NCI-H187 treated with DMSO at 0.1 percent for 48 hours (cell line): ENCODE measurements at regions not wholly inside any gene's neighbourhood (a gene's known extent, or its start where the extent isn't known, plus 50 kb on each side); places are given as distances from the start of the nearest gene placed in this dataset.
A peak's percentile ranks its signal among the peaks of the same experiment; 100 is the strongest.
"Not testable (repeated sequence)": the region's sequence is repeated elsewhere in the genome, so short reads cannot be mapped to it uniquely, and the experiment has no call there.

Source experiments
- DNase-seq: peaks from one replicate; lab custom pipeline; 2025; lab: John Stamatoyannopoulos, UW

DNA sequence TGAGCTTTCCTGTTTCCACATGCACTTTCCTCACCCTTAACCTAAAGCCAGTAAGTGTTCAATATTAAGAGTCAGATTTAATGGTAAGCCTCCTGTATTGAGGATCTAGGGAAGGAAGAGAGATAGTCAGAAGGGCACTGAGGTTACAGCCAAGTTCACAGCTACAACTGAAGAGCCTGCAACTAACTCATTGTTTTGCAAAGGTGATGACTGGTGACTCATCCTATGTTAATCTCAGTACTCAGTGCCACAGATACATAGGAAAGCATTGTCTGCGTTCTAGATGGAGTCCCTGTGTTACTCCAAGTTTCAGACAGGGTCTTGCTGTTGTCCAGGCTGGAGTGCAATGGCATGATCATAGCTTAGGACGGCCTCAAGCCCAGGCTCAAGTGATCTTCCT lies 157.0 kb upstream of the RBM19 start:
- no peak for DNase-seq

DNA sequence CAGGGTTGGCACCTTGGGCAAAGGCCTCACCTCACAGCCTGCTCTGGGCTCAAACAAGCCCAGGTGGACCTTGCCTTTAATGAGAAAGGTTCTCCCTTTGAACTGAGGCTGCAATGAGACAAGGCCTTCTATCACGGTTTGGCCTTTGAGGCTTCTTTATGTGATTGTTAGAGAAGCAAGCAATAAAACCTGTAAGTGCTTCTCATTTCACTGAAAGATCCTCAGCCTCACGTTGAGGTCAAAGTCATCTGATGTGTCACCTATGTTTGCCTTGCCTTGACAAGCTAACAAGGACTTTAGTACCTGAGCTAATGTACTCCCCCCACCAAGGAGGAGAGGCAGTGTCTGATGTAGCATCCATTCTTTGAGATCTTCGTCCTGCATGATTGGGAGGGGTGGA lies 155.9 kb upstream of the RBM19 start:
- no peak for DNase-seq

GRCh38 chr12:114119316-114119715 lies 153.2 kb upstream of the RBM19 start:
- DNase-seq = no peak

- DNase-seq = no peak
Observed at GRCh38 chr12:114096461-114096860, 130.3 kb upstream of the RBM19 start.

GRCh38 chr12:114093520-114093919 lies 127.4 kb upstream of the RBM19 start:
- DNase-seq = no peak

DNA sequence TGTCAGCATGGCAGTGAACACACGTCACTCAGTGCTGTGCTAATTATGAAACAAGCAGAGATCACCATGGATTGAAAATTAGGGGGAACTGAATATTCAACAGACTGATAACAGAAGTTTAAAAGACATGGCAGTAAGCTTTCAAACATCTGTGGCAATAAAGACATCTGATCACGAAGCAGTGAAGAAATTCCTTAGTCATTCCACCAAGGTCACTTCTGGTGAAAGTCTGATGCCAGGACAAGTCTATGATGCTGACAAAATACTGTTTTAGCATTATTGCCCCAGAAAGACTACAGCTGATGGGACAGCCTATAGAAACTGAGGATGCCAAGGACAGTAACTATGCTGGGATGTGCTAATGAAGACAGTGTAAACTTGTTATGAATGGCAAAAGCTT lies 126.9 kb upstream of the RBM19 start:
- DNase-seq = no peak

DNA sequence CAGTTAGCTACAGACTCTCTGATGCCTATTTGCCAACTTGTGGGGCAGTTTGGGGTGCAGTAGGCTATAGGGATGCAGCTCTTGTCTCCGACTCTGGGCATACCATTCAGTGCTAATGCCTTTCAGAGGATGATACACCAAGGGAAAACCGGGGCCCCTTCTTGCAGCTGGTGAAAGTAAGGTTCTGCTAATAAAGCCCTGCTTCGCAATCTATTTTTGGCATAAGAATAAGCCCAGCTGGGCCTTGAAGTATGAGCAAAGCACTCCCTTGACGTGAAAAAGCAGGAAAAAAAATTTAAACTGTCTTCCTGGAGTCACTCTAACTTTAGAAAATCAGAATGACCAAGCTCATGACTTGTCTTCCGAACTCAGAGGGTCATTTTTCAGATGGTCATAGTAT lies 124.1 kb upstream of the RBM19 start:
- DNase-seq = no peak

DNA sequence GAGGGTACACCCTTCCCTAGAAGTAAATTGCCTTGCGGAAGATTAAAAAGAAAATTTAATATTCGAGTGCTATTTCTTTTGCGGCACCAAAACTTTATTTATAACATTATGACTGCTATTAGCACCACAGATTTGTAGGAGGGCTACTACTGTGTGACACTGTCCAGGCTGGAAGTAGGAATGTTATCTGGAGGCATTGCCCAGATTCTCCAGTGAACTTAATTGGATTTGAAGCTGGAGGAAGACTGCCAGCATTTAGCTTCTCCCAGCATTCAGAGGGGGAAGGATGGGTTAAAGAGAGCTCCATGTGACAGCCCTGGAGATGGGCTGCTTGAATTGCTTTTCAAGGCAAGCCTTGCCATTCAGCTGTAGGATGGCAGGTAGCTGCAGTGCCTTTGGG lies 107.0 kb upstream of the RBM19 start:
- no peak for DNase-seq

GRCh38 chr12:114069507-114069906 lies 103.4 kb upstream of the RBM19 start:
- DNase-seq = no peak

GRCh38 chr12:114064497-114064896 lies 98.4 kb upstream of the RBM19 start:
- DNase-seq = no peak

DNA sequence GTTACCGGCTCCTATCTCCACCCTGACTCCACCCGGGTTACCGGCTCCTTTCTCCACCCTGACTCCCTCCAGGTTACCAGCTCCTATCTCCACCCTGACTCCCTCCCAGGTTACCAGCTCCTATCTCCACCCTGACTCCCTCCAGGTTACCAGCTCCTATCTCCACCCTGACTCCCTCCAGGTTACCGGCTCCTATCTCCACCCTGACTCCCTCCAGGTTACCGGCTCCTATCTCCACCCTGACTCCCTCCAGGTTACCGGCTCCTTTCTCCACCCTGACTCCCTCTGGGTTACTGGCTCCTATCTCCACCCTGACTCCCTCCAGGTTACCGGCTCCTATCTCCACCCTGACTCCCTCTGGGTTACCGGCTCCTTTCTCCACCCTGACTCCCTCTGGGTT lies 97.9 kb upstream of the RBM19 start:
- not testable (repeated sequence) for DNase-seq

DNA sequence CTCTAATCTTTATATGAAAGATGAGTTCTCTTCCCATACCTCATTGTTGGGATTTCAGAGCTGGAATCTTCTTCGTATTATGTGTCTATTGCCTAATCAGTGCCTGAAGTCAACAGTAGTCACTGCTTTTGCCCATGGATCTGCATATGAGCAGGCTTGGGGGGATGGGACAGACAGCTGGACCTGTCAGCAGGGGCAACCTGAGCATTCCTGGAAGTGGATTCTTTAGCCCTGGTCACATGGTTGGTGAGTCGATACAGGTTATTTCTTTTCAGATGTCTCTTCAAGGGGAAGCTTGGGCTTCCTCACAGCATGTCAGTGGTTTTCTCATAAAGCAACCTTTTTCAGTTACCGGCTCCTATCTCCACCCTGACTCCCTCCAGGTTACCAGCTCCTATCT lies 97.3 kb upstream of the RBM19 start:
- no peak for DNase-seq

- DNase-seq = not testable (repeated sequence)
Observed at GRCh38 chr12:114056351-114056750, 90.2 kb upstream of the RBM19 start.

DNA sequence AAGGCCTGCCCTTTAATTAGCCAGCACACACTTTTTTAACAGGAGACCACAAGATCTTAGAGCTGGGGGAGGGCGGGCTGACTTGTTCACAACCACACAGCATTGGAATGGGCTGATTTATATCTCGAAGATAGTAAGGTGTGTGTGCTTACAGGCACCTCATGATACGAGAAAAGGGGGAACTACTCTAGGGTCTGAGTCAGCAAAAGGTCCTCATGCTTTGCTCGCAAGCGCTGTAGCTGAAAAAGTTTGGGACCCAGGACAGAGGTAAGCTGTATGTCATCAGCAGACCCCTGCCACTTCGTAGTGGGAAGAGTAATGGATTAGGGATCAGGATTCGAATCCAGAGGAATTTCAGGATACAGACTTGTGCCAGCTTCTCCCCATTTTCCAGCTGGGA lies 88.9 kb upstream of the RBM19 start:
- no peak for DNase-seq

GRCh38 chr12:114046236-114046998 lies 80.3 kb upstream of the RBM19 start:
- DNase-seq = no peak

DNA sequence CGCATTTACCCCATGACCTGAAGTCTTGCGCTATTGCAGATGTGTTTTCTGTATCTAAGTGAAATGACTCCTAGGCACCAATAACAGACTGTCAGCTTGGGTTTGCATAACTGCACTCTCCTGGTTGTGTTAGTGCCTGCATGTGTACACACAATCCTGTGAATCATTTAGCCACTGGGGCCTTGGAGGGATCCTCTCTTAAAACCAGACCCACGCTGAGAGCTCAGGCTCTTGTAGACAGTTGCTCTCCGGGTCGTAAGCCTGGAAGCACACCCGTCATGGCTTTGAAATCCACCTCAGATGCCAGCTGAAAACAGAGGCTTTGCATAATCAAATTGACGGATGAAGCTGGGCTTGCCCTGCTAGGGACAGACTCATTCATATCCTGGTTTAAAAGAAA lies 79.2 kb upstream of the RBM19 start:
- no peak for DNase-seq

DNA sequence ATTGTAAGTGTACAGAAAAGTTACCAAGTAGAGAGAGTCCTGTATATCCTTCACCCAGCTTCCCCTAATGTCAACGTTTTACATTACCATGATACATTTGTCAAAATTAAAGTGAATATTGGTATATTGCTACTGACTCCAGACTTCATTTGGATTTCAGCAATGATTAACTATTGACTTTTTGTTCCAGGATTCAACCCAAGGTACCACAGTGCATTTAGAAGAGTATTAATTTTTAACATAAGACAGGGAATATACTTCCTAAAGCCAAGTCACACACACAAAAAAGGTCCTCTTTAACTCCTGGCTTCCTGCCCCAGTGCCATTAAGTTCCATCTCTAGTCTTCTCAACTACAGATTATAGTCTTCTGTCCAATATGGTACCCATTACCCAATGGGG lies 75.5 kb upstream of the RBM19 start:
- no peak for DNase-seq

DNA sequence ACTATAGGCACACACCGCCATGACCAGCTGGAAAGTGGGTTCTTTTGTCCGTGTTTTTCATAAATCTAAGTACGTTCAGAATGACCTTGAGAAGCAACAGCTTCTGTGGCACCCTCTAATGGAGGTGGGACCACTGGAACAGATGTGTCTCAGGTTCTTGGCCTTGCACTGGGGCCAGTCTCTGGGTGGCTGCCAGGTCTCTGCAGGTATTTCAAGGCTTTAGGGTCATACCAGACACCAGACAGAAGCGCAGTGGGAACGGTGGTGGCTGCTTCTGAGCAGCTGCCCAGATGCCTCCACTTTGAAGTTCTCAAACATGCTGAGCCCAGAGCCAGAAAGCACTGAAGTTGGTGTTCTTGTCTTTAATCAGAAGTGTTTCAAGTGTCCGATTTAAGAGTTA lies 75.0 kb upstream of the RBM19 start:
- no peak for DNase-seq

- DNase-seq = no peak
Observed at GRCh38 chr12:114038962-114039361, 72.8 kb upstream of the RBM19 start.

GRCh38 chr12:114032801-114033200 lies 66.7 kb upstream of the RBM19 start:
- no peak for DNase-seq

GRCh38 chr12:114030451-114030850 lies 64.3 kb upstream of the RBM19 start:
- DNase-seq = peak; percentile 33

DNA sequence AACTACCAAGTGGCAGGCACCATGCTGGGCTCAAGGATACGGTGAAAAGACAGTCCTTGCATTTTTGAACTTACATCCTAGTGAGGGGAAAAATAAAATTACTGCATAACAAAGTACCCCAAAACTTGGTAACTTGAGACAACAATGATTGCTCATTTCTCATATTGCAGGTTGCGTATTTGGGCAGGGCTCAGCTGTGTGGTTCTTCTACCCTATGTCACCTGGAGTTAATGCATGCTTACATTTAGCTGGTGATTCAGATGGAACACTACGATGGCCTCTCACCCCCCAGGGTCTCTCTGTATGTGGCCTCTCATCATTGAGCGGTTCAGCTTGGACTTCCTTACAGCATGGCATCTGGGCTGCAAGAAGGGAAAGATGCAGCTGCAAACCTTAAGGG lies 60.7 kb upstream of the RBM19 start:
- no peak for DNase-seq

DNA sequence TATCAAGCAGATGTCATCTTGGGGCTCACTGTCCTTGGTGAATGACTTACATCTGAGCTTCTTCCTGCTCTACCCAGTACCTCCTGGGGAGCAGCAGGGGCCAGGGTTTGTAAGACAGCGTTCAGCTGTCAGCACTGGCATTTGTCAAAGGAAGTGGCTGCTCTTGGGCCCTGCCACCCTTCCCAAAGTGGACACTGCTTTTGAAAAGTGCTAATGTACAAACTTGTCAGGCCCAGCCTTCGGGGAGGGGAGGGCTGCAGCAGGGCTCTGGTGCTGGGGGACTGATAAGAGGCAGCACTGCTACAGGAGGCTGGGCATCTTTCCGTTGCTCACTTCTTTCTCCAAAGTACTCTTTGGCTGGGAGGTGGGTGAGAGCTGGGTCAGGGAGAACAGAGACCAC lies 59.8 kb upstream of the RBM19 start:
- DNase-seq = no peak

DNA sequence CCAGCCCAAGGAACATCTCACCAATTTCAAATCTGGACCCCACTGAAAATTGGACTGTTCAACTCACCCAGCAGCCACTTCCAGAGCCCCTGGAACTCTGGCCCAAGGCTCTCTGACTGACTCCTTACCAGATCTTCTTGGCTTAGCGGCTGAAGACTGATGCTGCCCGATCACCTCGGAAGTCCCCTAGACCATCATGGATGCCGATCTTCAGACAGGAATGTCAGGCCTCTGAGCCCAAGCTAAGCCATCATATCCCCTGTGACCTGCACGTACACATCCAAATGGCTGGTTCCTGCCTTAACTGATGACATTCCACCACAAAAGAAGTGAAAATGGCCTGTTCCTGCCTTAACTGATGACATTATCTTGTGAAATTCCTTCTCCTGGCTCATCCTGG lies 56.0 kb upstream of the RBM19 start:
- DNase-seq = not testable (repeated sequence)
